ENCODE measurements at regions not wholly inside any gene's neighbourhood (a gene's known extent, or its start where the extent isn't known, plus 50 kb on each side); places are given as distances from the start of the nearest gene placed in this dataset.

DNA sequence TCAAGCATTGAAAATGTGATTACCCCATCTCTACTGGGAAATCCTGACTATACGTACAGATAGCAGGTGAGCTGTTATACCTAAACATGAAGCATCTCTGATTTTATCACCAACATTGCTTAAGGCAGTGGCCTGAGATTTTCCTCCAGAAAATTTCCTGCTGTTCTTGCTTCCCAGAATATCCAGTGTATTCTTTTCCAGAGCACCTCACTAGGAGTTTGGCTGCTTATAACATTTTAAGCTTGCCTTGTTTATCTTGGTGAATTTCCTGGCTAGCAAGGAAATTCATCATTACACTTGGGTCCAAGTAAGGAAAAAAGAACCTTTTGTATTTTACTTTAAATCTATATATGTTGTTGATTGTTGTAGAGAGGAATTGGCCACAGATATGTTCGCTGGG, 73.0 kb upstream of the CLCN4 start:
- DNase-seq: no peak

DNA sequence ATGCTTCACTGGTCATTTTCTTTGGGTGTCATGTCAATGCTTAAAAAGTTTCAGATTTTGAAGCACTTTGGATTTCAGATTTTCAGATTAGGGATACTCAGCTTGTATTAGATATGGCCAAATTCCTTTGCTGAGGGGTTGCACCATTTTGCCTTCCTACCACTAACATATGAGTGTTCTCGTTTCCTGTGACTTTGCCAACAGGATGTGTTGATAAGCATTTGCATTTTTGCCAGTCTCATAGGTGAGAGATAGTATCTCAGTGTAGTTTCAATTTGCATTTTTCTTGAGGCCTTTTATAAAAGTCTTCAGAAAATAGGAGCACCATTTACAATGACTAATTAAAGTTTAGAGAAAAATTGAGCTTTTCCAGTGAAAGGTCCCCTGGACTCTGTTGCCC, 71.6 kb upstream of the CLCN4 start:
- DNase-seq: no peak

DNA sequence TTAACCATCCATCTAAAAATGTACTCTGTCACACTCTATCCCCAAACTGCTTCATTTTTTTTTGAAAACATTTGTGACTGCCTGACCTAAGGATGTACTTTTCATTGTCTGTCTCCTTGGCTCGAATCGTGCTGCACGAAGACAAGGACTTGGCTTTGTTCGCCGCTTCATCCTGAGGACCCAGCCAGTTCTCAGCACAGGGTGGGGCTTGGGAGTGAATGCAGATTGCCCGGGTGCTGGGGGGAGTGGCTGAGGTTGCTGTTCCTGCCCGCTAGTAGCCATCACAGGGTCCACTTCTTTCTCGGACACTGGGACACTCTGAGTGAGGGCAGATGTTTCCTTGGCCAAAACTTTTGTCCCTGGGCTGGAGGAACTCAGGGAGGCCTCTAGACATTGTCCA, 70.1 kb upstream of the CLCN4 start:
- DNase-seq: no peak

DNA sequence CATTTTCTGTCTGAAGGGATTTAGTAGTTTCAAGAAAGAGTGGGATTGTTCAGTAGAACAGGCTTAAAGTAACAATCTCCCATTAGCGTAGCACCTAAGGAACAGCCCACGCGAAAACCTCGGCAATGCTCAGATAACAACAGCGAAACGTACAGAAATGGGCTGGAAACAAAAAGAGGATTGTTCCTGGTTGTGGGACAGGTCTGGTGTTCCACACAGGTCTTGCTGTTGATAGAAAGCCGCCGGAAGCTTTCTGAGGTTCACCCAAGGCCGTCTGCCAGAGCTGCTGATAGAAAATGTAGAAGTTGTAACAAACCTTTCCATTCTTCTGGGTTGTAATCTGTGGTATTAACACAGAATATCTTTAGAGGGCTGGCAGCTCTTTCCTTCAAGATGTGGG, 69.4 kb upstream of the CLCN4 start:
- no peak for DNase-seq

DNA sequence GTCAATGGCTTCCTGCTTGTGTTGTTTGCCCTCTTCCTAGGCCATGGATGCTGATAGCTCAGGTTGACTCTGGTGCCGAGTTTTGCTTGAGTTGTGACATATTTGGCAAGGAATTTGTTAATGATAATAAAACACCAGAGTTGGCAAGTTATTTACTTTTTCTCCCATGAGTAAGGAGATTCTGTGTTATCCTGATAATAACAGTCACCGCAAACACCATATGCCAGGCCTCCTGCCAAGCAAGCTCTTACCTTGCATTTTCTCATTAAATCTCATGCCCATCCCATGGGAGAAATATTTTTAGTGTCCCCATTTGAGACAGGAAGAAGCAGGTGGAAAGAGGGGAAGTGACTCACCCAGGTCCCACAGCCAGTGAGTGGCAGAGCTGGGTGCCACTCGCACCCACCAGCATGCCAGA, 67.4 kb upstream of the CLCN4 start:
- DNase-seq: no peak

DNA sequence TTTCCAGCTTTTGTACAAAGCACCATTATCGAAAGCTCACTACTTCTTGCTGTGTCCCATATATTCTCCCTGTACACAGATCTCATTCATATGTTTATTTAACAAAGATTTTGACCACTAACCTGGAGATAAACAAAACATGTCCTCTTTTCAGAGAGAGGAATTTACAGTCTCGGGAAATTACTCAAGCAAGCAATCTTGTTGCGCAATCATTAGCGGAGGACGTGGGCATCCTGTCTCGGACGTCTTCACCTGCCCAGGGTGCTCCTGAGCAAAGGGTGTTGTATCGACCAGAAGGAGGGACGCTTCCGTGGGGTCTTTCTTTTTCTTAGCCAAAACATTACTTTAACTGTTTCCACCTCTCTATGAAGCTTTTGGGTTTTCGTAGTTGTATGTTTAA, 66.5 kb upstream of the CLCN4 start:
- DNase-seq: no peak

DNA sequence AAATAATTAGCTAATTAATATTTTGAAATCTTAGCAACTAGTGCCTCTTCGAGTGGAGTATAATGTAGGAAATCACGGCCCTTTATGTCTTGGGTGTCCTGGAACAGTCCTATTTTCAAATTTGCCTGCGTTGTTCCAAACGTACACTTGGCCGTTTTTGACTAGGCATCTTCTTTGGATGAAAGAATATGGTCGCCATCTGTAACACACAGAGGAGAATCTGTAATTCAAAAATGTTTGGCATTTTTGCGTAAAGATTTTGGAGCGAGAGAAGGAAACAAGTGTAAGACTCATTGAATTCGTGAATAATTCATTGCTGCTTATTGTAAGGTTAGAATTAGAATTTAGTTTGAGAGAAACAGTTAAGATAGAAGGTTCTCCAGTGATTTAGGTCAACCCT, 61.5 kb upstream of the CLCN4 start:
- no peak for DNase-seq

DNA sequence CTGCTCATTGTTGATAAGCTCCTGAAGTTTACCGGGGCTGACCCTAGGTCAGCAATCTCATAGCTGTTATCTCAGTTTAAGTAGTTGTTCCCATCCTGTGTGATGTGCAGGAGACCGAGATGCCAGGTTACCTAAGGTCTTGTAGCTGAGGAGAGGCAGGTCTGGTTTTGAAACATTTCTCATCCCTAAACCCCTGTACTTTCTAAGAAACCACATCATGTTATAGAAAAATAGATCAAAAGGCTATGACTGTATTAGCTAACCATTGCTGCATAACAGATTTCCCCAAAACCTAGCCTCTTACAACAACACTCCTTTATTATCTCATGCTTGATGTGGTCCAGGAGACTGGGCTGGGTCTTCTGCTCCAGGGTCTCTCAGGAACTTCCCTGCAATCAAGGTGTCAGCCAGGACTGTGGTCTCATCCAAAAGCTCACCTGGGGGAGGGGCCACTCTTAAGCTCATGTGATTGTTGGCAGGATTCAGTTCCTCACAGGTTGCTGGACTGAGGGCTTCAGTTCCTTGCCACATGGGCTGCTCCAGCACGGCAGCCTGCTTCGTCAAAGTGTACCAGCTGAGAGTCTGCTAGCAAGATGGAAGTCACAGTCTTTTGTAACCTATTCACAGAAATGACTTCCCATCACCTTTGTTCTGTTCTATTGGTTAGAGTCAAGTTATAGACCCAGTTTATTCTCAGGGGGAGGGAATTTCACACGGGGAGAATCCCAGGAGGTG, 60.9 kb upstream of the CLCN4 start:
- no peak for DNase-seq

DNA sequence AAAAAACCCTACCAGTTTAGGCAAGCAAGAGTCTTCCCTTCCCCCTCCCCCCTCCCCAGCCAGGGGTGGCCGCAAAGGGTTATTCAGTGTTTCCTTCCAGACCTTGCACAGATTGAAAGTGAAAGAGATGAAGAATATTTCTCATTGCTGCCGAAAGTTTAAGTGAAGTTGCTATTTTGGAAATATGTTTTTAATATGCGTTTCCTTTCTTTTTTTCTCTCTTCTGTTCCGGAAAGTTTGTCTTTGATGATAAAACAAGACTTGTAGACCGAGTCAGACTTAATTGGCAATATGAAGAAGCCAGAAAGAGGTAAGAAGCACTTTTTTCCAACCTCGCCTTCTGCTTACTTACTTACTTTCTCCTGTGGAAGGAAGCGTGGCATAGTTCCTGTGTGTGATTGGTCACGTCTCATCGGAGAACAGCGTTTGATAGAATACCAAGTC, 58.5 kb upstream of the CLCN4 start:
- no peak for DNase-seq

DNA sequence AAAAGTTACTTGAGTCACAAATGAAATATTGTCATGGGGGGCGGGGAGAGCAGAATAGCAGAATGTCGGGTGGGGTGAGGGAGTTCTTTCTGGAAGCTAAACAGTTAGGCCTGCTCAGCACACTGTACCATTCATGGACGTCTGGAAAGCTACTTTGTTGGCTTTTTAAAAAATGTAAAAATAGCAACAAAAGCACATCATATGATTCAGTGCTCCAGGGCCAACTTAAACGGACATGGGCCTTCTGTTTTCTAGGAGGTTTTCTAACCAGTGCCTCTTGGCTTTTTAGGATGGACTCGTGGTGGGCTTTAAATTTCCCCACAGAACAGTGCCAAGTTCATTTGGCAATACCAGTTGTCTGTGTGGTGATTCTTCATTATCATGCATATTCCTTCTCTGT, 57.4 kb upstream of the CLCN4 start:
- DNase-seq: no peak

DNA sequence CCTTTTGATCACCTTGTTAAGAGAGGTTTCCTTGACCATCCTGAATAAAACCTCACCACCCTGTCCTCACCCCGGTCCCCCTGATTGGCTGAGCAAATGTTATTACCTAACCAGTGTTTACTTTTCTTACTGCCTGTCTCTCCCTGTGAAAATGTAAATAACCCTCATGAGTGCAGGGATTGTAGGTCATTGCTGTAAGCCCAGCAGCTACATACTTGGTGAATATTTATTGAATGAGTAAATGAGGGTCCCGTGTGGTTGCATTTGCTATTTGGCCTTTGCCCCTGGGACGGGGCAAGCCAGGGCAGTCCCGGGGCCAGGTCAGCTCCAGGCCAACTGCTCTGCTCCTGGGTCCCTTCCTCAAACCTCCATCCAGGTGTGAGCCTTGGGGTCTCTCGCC, 55.5 kb upstream of the CLCN4 start:
- DNase-seq: no peak

DNA sequence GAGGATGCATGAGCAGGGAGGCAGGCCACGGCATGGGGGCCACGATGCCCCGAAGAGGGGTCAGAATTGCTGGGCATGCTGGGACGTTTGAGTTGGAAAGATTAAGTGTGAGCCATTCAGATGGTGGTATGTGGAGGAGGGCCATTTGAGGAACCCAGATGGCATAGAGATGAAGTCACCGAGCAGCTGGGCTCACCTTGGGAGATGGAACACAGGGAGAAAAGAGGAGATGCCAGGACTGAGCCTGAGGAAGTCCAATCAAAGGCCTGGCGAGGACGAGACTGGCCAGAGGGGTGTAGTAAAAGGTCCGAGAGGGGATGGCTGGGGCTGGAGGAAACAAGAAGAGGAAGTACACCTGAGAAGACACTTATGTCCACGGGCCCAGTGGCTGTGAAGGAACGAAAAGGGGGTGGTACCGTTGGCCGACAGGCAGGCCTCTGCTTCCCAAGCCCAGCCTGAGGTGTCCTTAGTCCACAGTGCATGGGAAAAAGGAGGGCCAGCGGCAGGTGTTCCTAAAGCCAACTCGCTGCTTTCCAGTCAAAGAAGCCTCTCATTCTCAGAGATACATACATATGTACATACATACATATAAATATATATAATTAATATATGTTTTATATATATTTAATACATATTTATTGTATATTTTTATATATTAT, 54.6 kb upstream of the CLCN4 start:
- DNase-seq: no peak

DNA sequence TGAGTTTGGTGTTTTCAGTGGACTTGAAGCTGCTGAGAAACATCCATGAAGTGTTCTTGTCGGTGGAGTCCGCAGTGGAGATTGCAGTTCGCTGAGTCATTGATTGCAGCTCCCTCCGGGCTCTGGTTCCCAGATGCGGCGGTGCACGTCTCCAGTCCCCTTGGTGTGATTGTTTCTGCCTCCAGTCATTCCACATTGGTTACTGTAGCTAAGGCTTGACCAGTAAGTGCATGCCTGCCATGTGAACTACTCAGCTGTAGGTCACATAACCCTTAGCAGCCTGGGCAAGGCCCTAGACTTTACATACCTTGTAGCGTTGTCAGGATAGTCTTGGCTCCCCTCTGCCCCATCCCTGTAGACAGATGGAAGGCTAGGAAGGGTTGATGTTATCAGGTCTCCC, 53.8 kb upstream of the CLCN4 start:
- DNase-seq: no peak

DNA sequence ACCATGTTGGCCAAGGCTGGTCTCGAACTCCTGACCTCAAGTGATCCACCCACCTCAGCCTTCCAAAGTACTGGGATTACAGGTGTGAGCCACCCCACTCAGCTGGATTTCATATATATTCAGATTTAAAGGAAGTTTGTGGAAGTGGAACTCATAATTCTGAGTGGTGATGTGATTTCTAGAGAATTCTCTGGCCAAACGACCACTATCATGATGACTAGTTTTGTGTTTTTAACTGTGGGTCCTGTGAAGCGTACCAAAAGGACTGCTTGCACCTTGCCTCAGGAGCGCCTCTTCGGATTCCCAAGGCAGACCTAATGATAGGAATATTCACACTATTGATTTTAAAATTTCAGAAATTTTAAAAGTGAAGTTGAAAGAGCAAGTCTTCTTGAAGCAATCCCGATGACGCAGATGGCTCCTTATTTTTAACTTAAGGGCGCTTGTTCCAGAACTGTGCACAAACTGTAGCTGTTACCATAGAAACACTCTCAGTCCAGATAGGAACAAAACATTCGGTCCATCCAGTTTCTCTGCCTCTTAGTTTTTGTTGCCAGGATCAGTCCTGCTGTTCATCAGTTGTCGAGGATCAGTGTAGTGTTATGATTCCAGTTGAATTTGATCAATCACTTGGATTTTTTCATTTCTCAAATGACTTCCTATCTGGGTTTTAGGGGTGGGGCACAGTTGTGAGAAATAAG, 51.7 kb upstream of the CLCN4 start:
- DNase-seq: no peak

DNA sequence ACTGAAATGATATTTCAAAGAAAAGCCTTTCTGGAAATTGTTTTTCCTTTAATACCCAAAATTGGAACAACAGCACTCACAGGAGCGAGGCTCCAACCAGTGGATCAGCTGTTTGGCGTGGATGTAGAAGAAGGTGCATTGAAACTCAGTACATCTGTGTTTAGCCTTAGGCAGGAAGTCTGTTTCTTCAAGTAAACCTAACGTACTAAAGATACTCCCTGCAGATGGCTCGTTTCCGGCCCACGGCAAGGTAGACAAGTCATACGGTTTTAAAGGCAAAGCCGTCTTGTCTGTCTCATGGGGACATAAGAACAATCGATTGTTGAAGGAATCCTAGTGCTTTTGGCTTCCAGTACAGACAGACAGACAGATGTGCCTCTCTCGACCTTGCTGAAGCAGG, 50.0 kb upstream of the CLCN4 start:
- no peak for DNase-seq
